Ascending aorta (tissue), 2 donors: ENCODE measurements at regions not wholly inside any gene's neighbourhood (a gene's known extent, or its start where the extent isn't known, plus 50 kb on each side); places are given as distances from the start of the nearest gene placed in this dataset.

Experiments used
- DNase-seq, 2 donors: peaks; one replicate each; pipeline ENCODE4 v3.0.0-alpha.2; 2019; ENCODE audit warnings: low spot score in 2 of 2
- H3K27ac ChIP-seq, 2 donors: fragments of 200-600 bp; sonication (generic); one replicate each; pipeline ENCODE4 v1.5.1; 2016 to 2017; ENCODE audit warnings: mild to moderate bottlenecking in 1 of 2
- H3K27me3 ChIP-seq: fragments of 200-600 bp; sonication (generic); one replicate; pipeline ENCODE4 v1.5.1; 2017
- H3K36me3 ChIP-seq, 2 donors: fragments of 200-600 bp; sonication (generic); one replicate each; pipeline ENCODE4 v1.5.1; 2016
- H3K4me1 ChIP-seq, 2 donors: fragments of 200-600 bp; sonication (generic); one replicate each; pipeline ENCODE4 v1.5.1; 2016 to 2017; ENCODE audit warnings: mild to moderate bottlenecking in 1 of 2
- H3K4me3 ChIP-seq, 2 donors: fragments of 200-600 bp; sonication (generic); one replicate each; pipeline ENCODE4 v1.5.1; 2016 to 2017; ENCODE audit warnings: mild to moderate bottlenecking in 1 of 2
- H3K9me3 ChIP-seq, 2 donors: fragments of 200-600 bp; sonication (generic); one replicate each; pipeline ENCODE4 v1.5.1; 2016
- intact Hi-C: fragments of 100-400 bp; cut with DNase I; formaldehyde crosslinking; loops from one replicate; pipeline ENCODE4 v1.15.1; 2023
- TF ChIP-seq, protein P1 (sequence below), 3 experiments: fragments of 200-600 bp in 2 of 3; fragments of 450-650 bp in 1 of 3; sonication (generic) in 2 of 3; IDR thresholded peaks; one replicate each; pipeline ENCODE4 v1.5.1; 2016 to 2019; ENCODE audit warnings: antibody characterized with exemption in 3 of 3, mild to moderate bottlenecking in 1 of 3, moderate library complexity in 1 of 3

DNA sequence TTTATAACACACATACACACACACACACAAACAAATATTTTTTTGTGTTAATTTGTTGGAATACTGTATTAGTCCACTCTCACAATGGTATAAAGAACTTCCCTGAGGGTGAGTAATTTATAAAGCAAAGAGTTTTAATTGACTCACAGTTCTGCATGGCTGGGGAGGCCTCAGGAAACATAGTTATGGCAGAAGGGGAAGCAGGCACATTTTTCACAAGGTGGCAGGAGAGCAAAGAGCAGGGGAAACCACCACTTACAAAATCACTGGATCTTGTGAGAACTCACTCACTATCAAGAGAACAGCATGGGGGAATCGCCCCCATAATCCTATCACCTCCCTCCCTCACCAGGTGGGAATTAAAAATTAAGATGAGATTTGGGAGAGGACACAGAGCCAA, 205.4 kb upstream of the PTPRD start:
- Histone ChIP-seq H3K27ac (no peak overlapping the region), H3K9me3 (no peaks in the 10 kb centered on the region), H3K4me3 (no peak overlapping the region), H3K27me3 (no peaks in the 10 kb centered on the region), H3K4me1 (no peaks in the 10 kb centered on the region), H3K36me3 (no peaks in the 10 kb centered on the region)
- DNase-seq = no peak
- intact Hi-C loops = no loop called here
- TF ChIP-seq, protein P1, sequence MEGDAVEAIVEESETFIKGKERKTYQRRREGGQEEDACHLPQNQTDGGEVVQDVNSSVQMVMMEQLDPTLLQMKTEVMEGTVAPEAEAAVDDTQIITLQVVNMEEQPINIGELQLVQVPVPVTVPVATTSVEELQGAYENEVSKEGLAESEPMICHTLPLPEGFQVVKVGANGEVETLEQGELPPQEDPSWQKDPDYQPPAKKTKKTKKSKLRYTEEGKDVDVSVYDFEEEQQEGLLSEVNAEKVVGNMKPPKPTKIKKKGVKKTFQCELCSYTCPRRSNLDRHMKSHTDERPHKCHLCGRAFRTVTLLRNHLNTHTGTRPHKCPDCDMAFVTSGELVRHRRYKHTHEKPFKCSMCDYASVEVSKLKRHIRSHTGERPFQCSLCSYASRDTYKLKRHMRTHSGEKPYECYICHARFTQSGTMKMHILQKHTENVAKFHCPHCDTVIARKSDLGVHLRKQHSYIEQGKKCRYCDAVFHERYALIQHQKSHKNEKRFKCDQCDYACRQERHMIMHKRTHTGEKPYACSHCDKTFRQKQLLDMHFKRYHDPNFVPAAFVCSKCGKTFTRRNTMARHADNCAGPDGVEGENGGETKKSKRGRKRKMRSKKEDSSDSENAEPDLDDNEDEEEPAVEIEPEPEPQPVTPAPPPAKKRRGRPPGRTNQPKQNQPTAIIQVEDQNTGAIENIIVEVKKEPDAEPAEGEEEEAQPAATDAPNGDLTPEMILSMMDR (IDR thresholded peaks at IDR 0.05) = no peak

DNA sequence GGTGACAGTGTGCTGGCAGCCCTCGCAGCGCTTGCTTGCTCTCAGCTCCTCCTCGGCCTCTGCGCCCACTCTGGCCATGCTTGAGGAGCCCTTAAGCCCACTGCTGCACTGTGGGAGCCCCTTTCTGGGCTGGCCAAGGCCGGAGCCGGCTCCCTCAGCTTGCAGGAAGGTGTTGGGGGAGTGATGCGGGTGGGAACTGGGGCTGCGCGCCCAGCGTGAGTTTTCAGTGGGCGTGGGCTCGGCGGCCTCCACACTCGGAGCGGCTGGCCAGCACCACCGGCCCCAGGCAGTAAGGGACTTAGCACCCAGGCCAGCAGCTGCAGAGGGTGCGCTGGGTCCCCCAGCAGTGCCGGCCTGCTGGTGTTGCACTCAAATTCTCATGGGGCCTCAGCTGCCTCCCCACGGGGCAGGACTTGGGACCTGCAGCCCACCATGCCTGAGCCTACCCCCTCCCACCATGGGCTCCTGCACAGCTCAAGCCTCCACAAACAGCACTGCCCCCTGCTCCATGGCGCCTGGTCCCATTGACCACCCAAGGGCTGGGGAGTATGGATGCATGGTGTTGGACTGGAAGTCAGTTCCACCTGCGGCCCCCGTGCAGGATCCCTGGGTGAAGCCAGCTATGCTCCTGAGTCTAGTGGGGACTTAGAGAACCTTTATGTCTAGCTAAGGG, 223.1 kb upstream of the PTPRD start:
- TF ChIP-seq, protein P1 (IDR thresholded peaks at IDR 0.05) = no peak
- H3K9me3 ChIP-seq = no peaks in the 10 kb centered on the region

GRCh38 chr9:10843151-10843550, 230.3 kb upstream of the PTPRD start:
- Histone ChIP-seq H3K36me3 (no peaks in the 10 kb centered on the region), H3K9me3 (no peaks in the 10 kb centered on the region), H3K27ac (no peak overlapping the region), H3K4me1 (no peaks in the 10 kb centered on the region), H3K4me3 (no peak overlapping the region), H3K27me3 (no peaks in the 10 kb centered on the region)
- DNase-seq = no peak
- intact Hi-C loops = no loop called here
- TF ChIP-seq, protein P1 (IDR thresholded peaks at IDR 0.05) = no peak

More for the DNA sequence above, 223.1 kb upstream of the PTPRD start:
- intact Hi-C loops = no loop called here
- Histone ChIP-seq H3K27me3 (no peaks in the 10 kb centered on the region), H3K36me3 (no peaks in the 10 kb centered on the region), H3K4me3 (no peak overlapping the region), H3K4me1 (no peaks in the 10 kb centered on the region), H3K27ac (no peak overlapping the region)
- DNase-seq = no peak

DNA sequence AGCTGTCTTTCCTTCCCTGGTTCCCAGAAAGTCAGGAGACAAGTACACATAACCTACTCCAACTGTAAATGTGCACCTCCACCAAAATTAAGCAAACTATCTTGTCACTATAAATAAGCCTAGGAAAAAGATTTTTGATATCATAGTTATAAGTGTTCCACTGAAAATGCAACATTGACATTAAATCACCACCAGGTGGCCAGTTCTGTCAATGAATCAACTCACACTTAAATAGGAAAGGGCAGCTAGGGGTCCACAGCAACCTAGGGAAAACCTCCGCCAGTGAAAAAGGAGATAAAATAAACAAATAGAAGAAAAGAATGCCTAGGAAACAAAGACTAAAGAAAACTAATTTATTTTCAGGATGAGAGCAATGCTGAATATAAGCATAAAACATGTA, 243.0 kb upstream of the PTPRD start:
- H3K9me3 ChIP-seq = no peaks in the 10 kb centered on the region
- H3K4me1 ChIP-seq = no peaks in the 10 kb centered on the region
- no peak overlapping the region for H3K27ac ChIP-seq
- intact Hi-C loops = no loop called here
- DNase-seq = no peak
- no peak overlapping the region for H3K4me3 ChIP-seq
- TF ChIP-seq, protein P1 (IDR thresholded peaks at IDR 0.05) = no peak
- H3K27me3 ChIP-seq = no peaks in the 10 kb centered on the region
- H3K36me3 ChIP-seq = no peaks in the 10 kb centered on the region

DNA sequence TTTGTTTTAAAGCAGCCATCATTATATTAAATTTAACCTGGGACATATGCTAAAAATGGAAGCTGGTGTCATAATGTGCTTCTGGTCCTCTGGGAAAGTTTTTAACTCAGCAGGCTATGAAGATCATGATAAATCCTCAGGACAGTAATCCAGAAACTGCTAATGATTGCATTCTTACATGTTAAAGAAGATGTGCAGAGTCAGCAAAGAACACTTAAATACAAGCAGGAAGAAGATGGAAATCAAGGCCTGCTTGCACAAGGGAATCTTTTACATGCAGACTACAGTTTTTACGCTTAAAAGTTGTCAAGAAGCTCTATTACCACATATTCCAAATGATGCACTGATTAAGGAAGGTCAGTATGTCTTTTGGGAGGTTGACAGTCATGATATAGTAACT, 246.0 kb upstream of the PTPRD start:
- no peak for DNase-seq
- Histone ChIP-seq H3K27me3 (no peaks in the 10 kb centered on the region), H3K27ac (no peak overlapping the region), H3K9me3 (no peaks in the 10 kb centered on the region), H3K4me3 (no peak overlapping the region), H3K4me1 (no peaks in the 10 kb centered on the region), H3K36me3 (no peaks in the 10 kb centered on the region)
- intact Hi-C loops = no loop called here
- TF ChIP-seq, protein P1 (IDR thresholded peaks at IDR 0.05) = no peak

GRCh38 chr9:10863476-10863875, 250.7 kb upstream of the PTPRD start:
- Histone ChIP-seq H3K4me1 (no peaks in the 10 kb centered on the region), H3K27ac (no peak overlapping the region), H3K36me3 (no peaks in the 10 kb centered on the region), H3K9me3 (no peaks in the 10 kb centered on the region), H3K4me3 (no peak overlapping the region), H3K27me3 (no peaks in the 10 kb centered on the region)
- no peak for DNase-seq
- intact Hi-C loops = no loop called here
- TF ChIP-seq, protein P1 (IDR thresholded peaks at IDR 0.05) = no peak
